GM23248 (cell line): ENCODE measurements at regions not wholly inside any gene's neighbourhood (a gene's known extent, or its start where the extent isn't known, plus 50 kb on each side); places are given as distances from the start of the nearest gene placed in this dataset.

Experiments used
- DNase-seq: peaks from one replicate; pipeline ENCODE4 v3.0.0-alpha.2; 2015
- H2AFZ ChIP-seq: fragments of 200-600 bp; sonication (generic); 2 replicates; pipeline ENCODE4 v1.6.1; 2016; ENCODE audit warnings: antibody characterized with exemption
- H3F3A ChIP-seq: fragments of 200-600 bp; sonication (generic); 2 replicates; pipeline ENCODE4 v1.6.1; 2016; ENCODE audit warnings: mild to moderate bottlenecking, antibody characterized with exemption, mixed run types; ENCODE audit not compliant: insufficient read depth
- H3K27ac ChIP-seq: fragments of 200-600 bp; sonication (generic); 2 replicates; pipeline ENCODE4 v1.5.1; 2016; ENCODE audit warnings: mild to moderate bottlenecking
- H3K27me3 ChIP-seq: fragments of 200-600 bp; sonication (generic); replicated peaks from 2 replicates; pipeline ENCODE4 v1.6.1; 2016; ENCODE audit warnings: mild to moderate bottlenecking; ENCODE audit not compliant: insufficient read depth
- H3K36me3 ChIP-seq: fragments of 200-600 bp; sonication (generic); 2 replicates; pipeline ENCODE4 v1.6.1; 2016; ENCODE audit warnings: low read depth, mild to moderate bottlenecking
- H3K4me1 ChIP-seq: fragments of 200-600 bp; sonication (generic); 2 replicates; pipeline ENCODE4 v1.6.1; 2016; ENCODE audit warnings: mild to moderate bottlenecking; ENCODE audit not compliant: insufficient read depth
- H3K4me2 ChIP-seq: fragments of 200-600 bp; sonication (generic); one replicate; pipeline ENCODE4 v1.6.1; 2016; ENCODE audit warnings: mild to moderate bottlenecking; ENCODE audit not compliant: unreplicated experiment
- H3K4me3 ChIP-seq: fragments of 200-600 bp; sonication (generic); 2 replicates; pipeline ENCODE4 v1.5.1; 2016; ENCODE audit warnings: mild to moderate bottlenecking
- H3K79me2 ChIP-seq: fragments of 200-600 bp; sonication (generic); 2 replicates; pipeline ENCODE4 v1.6.1; 2016; ENCODE audit warnings: mild to moderate bottlenecking; ENCODE audit not compliant: insufficient read depth
- H3K9ac ChIP-seq: fragments of 200-600 bp; sonication (generic); 2 replicates; pipeline ENCODE4 v1.6.1; 2016; ENCODE audit warnings: mild to moderate bottlenecking
- H3K9me2 ChIP-seq: fragments of 200-600 bp; sonication (generic); 2 replicates; pipeline ENCODE4 v1.6.1; 2016; ENCODE audit warnings: mixed run types, mild to moderate bottlenecking, moderate library complexity; ENCODE audit not compliant: insufficient read depth
- H3K9me3 ChIP-seq: fragments of 200-600 bp; sonication (generic); one replicate; pipeline ENCODE4 v1.6.1; 2017; ENCODE audit warnings: low read depth
- H4K20me1 ChIP-seq: fragments of 200-600 bp; sonication (generic); 2 replicates; pipeline ENCODE4 v1.6.0; 2016; ENCODE audit not compliant: insufficient read depth
- EZH2 ChIP-seq: fragments of 200-600 bp; sonication (generic); IDR thresholded peaks from 2 replicates; pipeline ENCODE4 v1.6.1; 2018; ENCODE audit warnings: antibody characterized with exemption, mild to moderate bottlenecking; ENCODE audit not compliant: insufficient read depth, poor library complexity, severe bottlenecking
- EZH2phosphoT487 ChIP-seq: fragments of 200-600 bp; sonication (generic); IDR thresholded peaks from 2 replicates; pipeline ENCODE4 v1.6.1; 2018; ENCODE audit warnings: antibody characterized with exemption, moderate library complexity, mild to moderate bottlenecking, low read depth; ENCODE audit not compliant: insufficient read depth
- WGBS, 2 experiments: methylation state at CpG; one replicate each; pipeline ENCODE4 v1.1.6; 2015 to 2017; ENCODE audit warnings: low lambda C conversion rate in 2 of 2, low coverage in 1 of 2; ENCODE audit errors: missing lambda C conversion rate in 2 of 2; 5-methylcytosine and 5-hydroxymethylcytosine counted together
- in situ Hi-C: fragments of 300-500 bp; cut with MboI; formaldehyde crosslinking; loops from 2 replicates; pipeline ENCODE4 v1.15.0; 2020

DNA sequence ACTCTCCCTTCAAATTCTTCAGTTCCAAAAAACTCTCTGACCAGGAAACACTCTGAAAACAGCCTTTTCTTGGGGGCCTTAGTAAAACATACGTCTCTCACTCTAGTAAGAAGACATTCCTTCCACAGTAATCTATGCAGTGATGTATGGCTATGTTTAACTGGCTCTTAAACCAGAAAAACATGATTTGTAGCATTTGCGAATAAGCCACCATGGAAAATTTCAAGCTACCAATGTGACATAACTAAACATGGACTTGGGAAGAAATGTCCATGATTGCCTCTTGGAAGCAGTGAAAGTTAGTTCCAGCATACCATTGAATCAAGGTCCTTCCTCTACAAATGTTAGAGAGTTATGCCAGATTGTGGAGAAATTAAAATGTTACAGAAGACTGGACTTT is 121.5 kb upstream of the ATF7IP start:
- Histone ChIP-seq H3K4me2 (no peak overlapping the region), H3K4me1 (peaks cover 3% of the 10 kb centered on the region; the same call in 1 of the 2 replicates), H3K79me2 (no peaks in the 10 kb centered on the region), H3K27me3 (no peaks in the 10 kb centered on the region), H3F3A (no peaks in the 10 kb centered on the region), H3K9ac (no peak overlapping the region), H3K9me3 (no peaks in the 10 kb centered on the region), H3K9me2 (no peaks in the 10 kb centered on the region), H3K27ac (no peak overlapping the region), H3K4me3 (no peak overlapping the region), H4K20me1 (no peaks in the 10 kb centered on the region), H3K36me3 (no peaks in the 10 kb centered on the region), H2AFZ (no peak overlapping the region)
- TF ChIP-seq EZH2phosphoT487 (no peak), EZH2 (no peak)
- no peak for DNase-seq
- in situ Hi-C loops = loop anchor here (10.0 kb wide), 1 partner anchor 381 kb away; no protein-coding TSS in a partner anchor
- whole genome bisulfite sequencing, 2 experiments = 75 to 81% methylated on average over 2 of the region's 2 CpGs

DNA sequence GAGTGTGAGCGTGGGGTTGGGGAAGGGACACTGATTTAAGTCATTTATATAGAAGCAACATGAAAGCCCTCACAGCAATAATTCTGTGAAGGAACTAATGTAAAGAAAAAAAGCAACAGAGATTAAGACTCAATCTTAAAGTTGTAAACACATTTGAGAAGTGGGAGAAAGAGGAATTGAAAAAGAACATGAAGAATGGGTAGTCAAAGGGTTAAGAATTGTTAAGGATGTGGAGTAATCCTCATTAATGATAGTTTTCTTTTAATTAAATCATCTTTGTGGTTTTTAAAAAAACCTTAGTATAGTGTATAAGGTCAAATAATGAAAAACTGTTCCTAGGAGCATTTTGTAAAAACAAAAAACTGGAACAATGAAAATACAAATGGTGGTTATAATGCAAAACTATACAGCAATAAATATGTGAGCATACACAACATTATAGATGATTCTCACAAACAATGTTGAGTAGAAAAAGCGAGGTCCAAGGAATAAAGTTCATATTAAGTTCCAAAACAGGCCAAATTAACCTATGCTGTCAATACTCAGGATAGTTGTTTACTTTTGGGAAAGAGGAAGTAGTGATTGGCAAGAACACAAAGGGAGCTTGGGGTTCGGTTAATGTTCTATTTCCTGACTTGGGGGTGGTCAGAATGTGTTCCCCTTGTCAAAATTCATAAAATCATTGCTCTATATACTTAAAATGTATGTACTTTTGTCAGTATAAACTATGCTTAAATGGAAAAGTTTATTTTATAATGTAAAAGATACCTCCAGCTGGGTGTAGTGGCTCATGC is 120.4 kb upstream of the ATF7IP start:
- no peaks in the 10 kb centered on the region for H3K9me3 ChIP-seq
- in situ Hi-C loops = loop anchor here (10.0 kb wide), 1 partner anchor 380 kb away; no protein-coding TSS in a partner anchor

DNA sequence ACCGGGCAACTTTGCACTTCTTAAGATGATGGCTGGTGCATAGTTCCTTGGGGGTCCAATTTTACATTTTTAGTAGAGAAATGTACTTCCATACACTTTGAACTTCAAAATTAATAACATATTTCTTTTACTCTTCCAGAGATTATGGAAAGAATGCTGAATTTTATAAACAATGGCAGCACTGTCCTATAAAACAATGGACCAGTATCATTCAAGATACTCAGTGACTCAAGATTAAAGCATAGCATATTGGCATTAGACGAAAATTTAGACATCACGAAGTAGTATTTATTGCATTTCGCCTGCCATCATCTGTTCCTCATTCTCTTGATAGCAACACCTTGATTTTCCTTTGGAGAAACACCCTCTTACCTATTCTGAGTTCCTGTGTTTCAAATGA is 118.3 kb upstream of the ATF7IP start:
- no peaks in the 10 kb centered on the region for H3K79me2 ChIP-seq
- WGBS, 2 experiments = 38 to 46% methylated on average over 4 of the region's 4 CpGs
- H3K4me3 ChIP-seq = no peak overlapping the region
- no peaks in the 10 kb centered on the region for H3K4me1 ChIP-seq
- no peak overlapping the region for H3K4me2 ChIP-seq
- in situ Hi-C loops = loop anchor here (10.0 kb wide), 1 partner anchor 378 kb away; no protein-coding TSS in a partner anchor
- no peaks in the 10 kb centered on the region for H3K27me3 ChIP-seq
- no peaks in the 10 kb centered on the region for H3K9me3 ChIP-seq
- H3K27ac ChIP-seq = no peak overlapping the region
- H3K9me2 ChIP-seq = no peaks in the 10 kb centered on the region
- H3F3A ChIP-seq = no peaks in the 10 kb centered on the region
- TF ChIP-seq EZH2phosphoT487 (no peak), EZH2 (no peak)
- no peaks in the 10 kb centered on the region for H3K36me3 ChIP-seq
- H3K9ac ChIP-seq = no peak overlapping the region
- no peak overlapping the region for H2AFZ ChIP-seq
- DNase-seq = no peak
- H4K20me1 ChIP-seq = no peaks in the 10 kb centered on the region

More for the DNA sequence above, 120.4 kb upstream of the ATF7IP start:
- Histone ChIP-seq H3K4me1 (no peaks in the 10 kb centered on the region), H3K4me2 (no peak overlapping the region), H3K27ac (no peak overlapping the region), H3K79me2 (no peaks in the 10 kb centered on the region), H3K36me3 (no peaks in the 10 kb centered on the region), H3K9me2 (no peaks in the 10 kb centered on the region), H3K4me3 (no peak overlapping the region), H3K9ac (no peak overlapping the region), H4K20me1 (no peaks in the 10 kb centered on the region), H2AFZ (no peak overlapping the region), H3F3A (no peaks in the 10 kb centered on the region), H3K27me3 (no peaks in the 10 kb centered on the region)
- DNase-seq = no peak
- no peak for TF ChIP-seq EZH2
- TF ChIP-seq EZH2phosphoT487 = no peak
- 37 to 44% methylated on average over 3 of the region's 3 CpGs for WGBS, 2 experiments

DNA sequence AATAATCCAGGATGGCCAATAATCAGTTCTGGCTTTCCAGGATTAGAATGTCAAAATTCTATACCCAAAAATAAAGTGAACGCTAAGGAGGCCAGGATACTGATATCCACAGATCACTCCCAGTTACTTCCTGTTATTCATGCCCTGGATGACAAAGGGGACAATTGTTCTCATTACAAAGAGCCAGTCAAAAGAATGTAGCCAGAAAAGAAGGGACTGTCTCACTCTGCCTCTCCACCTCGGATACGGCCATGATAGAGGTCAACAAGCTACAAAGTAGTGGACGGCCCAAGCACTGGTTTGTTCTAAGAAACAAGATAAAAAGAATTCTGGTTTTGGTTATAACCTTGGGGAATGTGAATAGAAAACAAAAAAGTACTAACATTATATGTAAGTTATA is 116.1 kb upstream of the ATF7IP start:
- TF ChIP-seq EZH2 (no peak), EZH2phosphoT487 (no peak)

More for the DNA sequence above, 116.1 kb upstream of the ATF7IP start:
- Histone ChIP-seq H3K9me3 (no peaks in the 10 kb centered on the region), H3K4me3 (no peak overlapping the region), H3K9me2 (no peaks in the 10 kb centered on the region), H3K27ac (no peak overlapping the region), H3F3A (no peaks in the 10 kb centered on the region), H3K36me3 (no peaks in the 10 kb centered on the region), H3K79me2 (no peaks in the 10 kb centered on the region), H3K4me1 (no peaks in the 10 kb centered on the region), H2AFZ (0 out of 2 replicates have a peak overlapping the region, but pooled peaks have one; percentile 15), H3K9ac (no peak overlapping the region), H4K20me1 (no peaks in the 10 kb centered on the region), H3K4me2 (no peak overlapping the region), H3K27me3 (no peaks in the 10 kb centered on the region)
- no peak for DNase-seq
- in situ Hi-C loops = loop anchor here (10.0 kb wide), 1 partner anchor 375 kb away; no protein-coding TSS in a partner anchor
- WGBS, 2 experiments = 77 to 79% methylated on average over 4 of the region's 4 CpGs
